ENCODE measurements at regions not wholly inside any gene's neighbourhood (a gene's known extent, or its start where the extent isn't known, plus 50 kb on each side); places are given as distances from the start of the nearest gene placed in this dataset.

DNA sequence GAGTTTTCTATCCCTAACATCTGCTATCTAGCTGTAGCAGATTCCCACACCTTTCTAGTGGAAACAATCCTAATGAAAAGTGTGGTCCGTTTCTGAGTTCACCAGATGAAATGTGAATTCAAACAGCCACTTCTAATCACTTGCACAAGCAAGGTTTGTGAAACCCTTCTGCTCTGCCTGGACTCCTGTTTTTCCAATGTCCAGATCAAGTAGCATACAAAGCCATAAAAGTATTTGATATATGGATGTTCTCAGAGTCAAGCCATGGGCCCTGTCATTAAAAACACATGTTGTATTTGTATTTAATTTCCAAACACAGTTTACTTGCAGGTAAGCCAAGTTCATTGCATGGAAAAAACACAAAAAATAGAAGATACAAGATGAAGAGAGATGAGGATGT is 570.4 kb downstream of the NR2F1-AS1 start:
- DNase-seq, result no peak

DNA sequence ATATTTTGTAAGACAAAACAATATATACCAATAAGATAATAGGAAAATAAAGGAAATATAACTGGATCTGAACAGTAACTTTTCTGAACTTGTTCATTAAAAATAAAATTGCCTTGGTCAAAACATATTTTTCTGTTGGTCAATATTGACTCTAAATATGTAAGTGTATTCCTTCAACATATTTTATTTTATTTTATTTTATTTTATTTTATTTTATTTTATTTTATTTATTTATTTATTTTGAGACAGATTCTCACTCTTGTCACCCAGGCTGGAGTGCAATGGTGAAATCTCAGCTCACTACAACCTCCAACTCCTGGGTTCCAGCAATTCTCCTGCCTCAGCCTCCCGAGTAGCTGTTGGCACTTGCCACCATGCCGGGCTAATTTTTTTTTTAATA is 571.0 kb downstream of the NR2F1-AS1 start:
- DNase-seq, result no peak

DNA sequence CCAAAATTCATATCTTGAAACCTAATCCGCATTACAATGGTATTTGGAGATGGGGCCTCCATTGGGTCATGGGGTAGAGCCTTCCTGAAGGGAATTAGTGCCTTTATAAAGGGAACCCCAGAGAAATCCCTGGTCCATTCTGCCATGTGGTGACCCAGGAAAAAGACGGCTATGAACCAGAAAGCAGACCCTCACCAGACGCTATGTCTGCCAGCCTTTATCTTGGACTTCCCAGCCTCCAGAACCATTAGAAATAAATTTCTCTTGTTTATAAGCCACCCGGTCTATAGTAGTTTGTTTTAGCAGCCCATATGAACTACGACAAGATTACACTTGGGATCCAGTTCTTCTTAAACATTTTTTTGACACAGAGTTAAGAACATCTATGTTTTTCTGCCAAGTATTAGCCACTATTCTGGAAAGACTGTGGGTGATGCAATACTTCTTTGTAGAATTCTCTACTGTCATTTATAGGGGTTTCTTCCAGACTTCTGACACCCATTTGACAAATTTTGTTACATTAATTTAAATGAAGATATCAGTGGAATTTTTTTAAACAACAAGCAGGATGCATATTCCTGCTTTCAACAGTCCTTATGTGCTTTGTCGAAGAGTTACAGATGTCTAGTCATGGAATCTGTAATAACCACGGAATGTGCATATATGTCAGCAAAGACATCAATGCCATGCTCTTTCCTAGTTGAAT is 572.4 kb downstream of the NR2F1-AS1 start:
- no peak for DNase-seq

DNA sequence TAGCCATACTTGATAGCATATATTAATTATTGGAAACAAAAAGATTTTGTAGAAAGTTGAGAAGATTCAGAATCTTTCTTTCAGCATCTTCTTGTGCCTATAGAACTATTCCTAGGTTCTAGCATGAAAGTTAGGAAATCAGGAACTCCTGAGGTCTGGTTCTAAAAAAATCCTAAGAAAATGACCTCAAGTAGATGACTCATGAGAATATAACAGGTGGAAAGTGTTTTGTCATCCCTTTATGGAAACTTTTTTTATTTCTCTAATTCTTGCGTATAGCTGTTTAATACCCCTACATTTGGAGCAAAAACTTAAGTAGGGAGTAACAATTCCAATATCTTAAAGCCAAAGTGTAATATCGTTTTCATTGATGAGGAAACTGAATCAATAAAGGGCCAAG is 574.1 kb downstream of the NR2F1-AS1 start:
- DNase-seq, result no peak

DNA sequence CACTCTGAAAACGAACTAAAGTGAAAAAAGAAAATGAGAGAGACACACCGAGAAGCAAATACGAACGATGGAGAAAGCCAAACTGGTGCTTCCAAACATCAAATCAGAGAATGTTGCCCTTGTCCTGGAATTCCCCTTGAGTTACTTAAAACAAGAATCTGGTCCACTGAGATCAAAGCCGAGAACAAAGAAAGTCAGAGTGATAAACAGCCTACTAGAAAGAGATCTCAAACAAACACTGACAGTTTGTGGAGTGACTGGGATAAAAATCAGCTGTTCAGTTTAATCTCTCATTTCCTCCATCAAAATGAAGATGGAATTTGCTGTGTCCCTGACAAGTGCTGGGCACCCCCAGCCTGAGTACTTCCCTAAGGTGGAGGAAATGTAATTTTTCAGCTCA is 582.6 kb downstream of the NR2F1-AS1 start:
- DNase-seq, result no peak

DNA sequence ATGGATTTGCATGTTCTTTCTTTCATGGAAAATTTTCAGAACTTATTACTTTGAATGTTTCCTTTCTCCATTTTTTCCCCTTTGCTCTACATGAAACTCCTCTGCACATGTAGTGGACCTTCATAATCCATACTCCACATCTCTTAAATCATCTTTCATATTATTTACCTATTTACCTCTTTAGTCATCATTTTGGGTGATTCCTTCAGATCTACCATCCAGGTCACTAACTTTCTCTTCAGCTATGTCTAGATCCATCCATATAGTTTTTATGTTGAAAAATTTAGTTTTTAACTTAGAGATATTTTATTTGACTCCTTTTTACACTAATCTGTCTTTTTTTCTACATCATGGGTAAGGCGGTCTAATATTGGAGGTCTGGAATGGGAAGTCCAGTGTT is 586.6 kb downstream of the NR2F1-AS1 start:
- DNase-seq, result no peak

DNA sequence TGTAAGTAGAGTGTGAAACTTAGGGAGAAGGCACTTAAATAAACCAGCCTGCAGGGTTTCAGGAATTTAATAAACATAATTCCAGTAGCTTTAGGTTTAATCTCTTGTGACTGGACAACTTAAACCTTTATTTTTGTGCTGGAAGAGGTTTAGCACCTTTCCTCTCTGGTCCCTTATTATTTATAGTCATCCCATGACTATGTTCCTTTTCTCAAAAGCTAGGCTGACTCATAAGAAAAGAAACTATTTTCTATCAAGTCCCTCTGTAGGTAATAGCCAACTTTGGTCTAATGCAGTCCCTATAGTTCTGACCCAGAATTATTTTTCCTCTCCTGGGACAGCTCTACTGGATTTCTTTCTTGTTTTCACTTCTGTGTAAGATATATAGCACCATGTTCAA is 588.9 kb downstream of the NR2F1-AS1 start:
- DNase-seq, result no peak

DNA sequence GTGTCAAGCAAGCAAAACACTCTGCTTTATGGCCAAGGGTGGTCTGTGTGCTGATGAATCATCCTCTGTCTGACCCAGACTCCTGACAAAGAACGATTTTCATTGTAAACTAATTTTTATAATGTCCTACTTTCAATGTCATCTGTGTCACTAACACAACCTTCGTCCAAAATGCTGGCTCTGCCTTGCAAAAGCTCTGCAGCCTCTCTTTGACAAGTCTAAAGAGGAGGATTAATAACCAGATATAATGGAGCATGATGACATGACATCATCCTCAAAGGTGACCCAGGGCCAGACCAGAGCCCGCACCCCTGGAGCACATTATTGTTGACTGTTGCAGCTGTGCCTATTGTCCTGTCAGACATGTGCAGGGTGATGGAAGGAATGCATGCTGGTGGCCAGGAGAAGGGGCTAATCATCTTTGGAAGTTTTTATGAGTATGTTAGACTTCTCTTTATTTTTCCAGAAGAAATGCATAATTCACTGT is 589.4 kb downstream of the NR2F1-AS1 start:
- no peak for DNase-seq

DNA sequence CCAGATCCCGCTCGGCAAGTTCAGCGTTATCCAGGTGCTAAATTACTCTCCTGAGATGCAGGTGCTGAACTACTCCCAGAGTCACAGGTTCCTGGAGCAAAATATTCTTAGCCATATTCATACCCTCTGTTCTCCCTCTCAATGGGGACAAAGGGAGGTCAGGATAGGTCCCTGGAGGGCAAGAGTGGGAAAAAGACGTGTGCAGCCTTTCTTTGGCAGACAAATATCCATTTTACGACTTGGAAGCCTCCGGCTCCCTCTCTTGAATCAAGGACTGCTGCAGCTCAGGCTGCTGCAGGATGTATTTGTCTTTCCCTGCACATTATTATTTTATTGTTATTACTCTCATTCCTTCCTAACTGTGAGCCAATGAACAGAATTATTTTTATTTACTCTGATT is 590.2 kb downstream of the NR2F1-AS1 start:
- DNase-seq, result no peak

DNA sequence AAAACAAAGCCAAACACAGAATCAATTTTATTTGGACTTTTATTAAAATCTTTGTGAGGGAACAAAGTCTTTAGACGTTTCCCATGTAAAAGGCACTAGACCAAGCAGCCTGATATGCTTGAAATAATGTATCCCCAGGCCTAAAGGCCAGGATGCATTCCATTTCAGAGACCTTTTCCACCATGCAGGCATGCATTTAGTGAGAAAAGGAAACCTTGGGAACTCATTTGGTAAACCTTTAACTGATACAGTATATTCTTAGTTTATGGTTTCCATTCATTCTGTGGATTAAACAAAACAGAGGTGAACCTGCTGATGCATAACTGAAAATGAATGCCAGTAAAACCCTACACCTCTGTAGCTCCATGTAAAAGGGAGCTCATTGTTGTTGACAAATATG is 600.0 kb downstream of the NR2F1-AS1 start:
- DNase-seq, result no peak

DNA sequence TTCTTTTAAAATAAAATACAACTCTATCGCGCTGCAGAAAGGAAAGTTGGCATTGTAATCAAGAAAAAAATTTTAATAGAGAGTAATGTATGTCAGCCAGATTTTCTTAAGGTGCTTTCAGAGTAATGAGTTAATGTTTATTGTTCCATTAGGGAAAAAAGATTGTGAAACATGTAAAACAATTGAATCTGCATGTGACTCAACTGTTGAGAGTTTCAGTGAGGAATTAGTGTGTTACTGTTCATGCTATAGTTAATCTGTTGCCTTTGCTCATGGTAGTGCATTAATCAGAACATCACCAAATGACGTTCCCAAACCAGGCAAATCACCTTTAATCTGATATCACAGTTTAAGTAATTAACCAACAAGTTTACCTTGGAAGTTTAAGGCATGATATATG is 600.5 kb downstream of the NR2F1-AS1 start:
- no peak for DNase-seq

DNA sequence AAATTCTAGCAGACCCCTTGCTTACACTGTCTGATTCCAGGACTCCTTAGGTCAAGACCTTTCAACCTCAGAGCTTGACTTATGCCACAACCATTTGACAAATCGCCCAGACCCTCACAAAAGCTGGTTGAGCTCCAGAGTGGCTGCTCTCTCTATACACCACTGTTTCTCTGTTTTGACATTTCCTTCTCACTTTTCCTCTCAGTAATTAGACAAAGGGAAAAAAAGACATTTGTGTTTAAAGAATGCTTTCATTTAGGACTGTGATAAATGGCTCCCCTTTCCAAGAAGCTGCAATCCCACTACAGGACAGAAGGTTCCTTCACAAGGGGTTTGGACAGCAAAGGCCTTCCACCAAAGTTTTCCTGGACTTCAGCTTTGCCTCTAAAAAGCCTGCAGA is 601.3 kb downstream of the NR2F1-AS1 start:
- peak in 7 of 58 donors; percentile 2 to 36 (median 10) for DNase-seq

DNA sequence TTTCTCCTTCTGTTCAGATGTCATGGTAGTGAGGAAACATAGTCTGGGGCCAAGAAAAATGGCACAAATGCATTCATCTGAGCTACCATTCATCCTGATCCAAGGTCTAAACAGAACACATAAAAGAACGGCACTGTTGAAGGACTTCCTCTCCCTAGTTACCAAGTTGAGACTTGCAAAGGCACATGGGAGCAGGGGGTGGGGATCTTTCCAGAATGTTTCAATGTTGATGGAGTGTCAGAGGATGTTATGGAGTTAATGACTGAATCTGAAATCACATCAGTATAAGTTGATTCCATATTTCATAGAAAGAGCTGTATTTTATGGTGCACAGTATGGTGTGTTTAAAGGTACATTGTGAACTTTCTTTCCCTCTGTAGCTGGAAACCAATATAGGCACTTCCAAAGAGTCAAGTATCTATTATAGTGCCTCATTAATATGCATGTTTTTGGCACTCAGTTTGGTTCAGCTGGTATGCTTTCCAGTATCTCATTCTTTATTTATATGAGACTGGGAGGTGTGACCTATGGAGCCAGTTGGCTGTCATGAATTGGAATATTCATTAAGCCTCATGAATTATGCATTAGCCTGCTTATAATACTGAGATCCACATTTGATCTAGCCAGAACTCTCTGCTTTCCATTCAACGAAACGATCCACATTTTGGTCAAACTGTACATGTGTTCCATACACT is 603.0 kb downstream of the NR2F1-AS1 start:
- peak in 23 of 58 donors; percentile 6 to 82 (median 22) for DNase-seq

DNA sequence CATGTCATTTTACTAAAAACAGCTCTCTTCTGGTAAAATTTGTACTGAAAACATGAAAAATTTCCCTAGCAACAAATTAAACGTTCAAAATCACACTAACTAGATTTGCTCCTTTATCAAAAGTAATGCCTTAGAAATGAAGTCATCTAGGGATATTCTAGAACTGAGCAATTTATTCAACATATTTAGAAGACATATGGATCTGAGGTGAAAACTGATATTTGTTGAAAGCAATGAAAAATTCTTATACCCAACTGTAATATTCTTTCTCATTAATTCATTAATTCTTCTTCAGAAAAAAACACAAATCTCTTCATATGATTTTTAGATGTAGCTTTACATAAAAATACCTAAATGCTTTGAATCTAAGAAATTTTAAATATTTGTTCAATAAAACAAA is 604.9 kb downstream of the NR2F1-AS1 start:
- no peak for DNase-seq

DNA sequence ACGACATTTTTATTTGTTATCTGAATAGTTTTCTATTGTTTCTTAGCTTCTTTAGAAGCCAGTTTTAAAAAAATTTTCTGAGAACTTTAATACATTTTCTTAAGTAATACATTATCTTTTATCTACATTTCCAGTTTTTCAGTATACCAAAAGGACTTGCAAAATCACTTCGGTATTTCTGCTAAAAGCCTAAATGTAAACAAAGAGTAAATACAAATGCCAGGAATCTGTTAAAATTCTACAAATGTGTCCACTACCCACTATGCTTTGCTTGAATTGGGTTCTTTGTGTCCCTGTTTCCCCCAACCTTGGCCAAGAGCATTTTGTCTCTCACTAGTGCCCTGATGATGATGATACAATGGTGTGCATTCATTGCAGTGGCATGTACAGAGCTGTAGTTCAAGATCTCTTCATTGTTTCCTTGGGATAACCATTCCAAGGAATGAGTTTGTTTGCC is 611.2 kb downstream of the NR2F1-AS1 start:
- DNase-seq, result peak in 21 of 58 donors; percentile 2 to 89 (median 39)

DNA sequence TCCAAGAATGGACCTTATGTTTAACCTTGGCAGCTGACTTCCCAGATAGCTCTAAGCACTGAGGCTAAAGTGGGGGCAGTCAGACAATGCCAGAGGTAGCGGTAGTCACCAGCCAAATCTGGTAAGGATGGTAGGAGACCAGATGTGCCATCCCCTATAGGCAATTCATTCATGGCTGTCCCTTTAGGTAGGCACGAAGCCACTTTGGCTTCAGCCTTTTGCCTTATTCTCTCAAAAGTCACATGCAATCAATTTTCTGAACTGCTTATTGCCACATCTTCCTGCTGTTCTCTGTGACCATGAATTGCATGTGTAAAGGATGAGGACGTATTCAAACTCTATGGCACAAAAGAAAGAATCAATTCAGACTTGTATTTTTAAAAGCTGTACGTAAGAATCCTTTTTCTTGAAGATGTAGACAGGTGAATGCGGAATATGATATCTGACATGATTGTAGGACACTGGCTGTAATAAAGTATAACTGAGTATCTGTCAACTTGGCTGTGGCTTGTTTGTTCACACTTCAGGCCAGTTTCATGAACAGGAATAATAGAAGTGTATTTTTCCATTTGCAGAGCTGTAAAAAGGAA is 611.7 kb downstream of the NR2F1-AS1 start:
- no peak for DNase-seq

DNA sequence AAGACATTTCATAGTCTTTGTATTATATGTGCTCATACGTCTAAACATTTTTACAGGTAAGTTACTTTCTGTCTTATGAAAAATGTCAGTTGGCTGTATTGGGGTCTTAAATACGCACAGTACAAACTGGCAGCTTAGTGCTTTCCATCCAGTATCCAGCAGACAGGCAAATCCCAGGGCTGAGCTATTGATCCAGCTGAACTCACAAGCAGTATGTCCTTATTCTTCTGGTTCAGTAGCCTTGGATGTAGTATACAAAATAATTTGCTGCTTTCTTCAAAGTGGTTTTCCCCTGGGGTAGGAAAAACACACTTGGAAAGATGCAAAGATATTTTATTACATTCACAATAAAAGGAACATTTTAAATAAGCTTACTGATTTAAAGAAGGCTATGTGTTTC is 617.2 kb downstream of the NR2F1-AS1 start:
- DNase-seq, result no peak

DNA sequence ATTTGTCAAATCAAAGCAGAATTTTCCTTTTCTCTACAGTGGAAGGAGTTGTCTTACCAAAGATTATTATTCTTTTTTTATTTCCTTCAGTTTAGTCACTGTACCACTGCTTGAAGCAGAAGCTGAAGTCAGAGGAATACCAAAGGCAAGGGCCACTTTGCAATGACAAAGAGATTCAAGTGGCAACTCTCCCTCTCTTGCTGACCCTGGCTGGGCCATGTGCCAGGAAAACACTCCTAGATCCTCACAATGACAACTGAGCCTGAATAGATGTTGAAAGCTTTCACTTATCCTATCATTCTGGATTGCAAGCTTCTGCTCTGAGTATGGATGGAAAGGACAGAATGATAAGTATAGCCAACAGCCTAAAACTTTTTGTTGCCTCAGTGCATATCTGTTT is 618.3 kb downstream of the NR2F1-AS1 start:
- DNase-seq, result peak in 3 of 58 donors; percentile 3 to 39 (median 12)

DNA sequence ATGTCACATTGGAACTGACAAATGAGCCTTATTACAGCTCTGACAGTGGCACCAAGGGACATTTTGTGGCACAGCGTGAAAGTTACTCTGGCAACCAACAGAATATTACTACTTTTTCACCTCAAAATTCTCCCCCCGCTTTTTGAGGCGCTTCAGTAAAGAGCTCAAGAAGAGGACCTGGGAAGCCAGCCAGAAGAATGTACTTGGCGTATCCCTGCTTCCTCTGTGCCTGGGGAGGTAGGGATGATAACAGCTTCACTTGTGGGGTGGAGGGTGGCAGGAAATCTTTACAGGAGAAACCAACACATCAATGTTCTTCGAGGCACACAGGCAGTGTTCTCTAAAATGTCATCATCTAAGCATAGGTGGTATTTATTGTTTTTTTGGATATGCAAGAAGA is 624.1 kb downstream of the NR2F1-AS1 start:
- no peak for DNase-seq

DNA sequence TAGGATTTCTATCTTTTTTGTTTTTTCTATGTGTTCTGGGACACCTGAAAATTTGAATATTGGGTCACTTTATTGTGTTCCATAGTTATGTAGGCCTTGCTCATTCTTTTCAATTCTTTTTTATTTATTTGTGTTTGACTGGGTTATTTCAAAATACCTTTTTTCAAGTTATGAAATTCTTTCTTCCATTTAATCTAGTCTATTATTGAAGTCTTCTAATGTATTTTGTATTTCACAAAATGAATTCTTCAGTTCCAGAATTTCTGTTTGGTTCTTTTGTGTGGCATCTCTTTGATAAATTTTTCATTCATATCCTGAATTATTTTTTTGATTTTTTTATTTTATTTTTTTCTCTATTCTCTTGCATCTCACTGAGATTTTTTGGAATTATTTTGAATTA is 628.8 kb downstream of the NR2F1-AS1 start:
- no peak for DNase-seq

DNA sequence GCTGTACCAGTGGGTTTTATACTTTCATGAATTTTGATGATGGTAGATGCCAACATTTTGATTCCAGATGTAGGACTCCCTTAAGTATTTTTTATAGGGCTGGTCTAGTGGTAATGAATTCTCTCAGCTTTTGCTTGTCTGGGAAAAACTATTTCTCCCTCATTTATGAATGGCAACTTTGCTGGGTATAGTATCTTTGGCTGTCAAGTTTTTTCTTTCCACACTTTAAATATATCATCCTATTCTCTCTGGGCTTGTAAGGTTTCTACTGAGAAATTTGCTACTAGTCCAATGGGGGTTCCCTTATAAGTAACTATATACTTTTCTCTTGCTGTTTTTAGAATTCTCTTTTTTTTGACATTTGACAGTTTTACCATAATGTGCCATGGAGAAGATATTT is 629.3 kb downstream of the NR2F1-AS1 start:
- no peak for DNase-seq

DNA sequence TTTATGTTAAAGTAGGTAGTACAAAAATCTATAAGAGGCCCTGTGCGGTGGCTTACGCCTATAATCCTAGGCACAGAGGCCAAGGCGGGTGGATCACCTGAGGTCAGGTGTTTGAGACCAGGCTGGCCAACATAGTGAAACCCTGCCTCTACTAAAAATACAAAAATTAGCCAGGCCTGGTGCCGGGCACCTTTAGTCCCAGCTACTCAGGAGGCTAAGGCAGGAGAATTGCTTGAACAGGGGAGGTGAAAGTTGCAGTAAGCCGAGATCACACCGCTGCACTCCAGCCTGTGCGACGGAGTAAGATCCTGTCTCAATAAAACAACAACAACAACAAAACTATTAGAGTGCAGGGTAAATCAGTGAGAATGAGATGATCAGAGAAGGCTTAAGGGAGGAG is 634.5 kb downstream of the NR2F1-AS1 start:
- no peak for DNase-seq
